GM21447 (cell line): ENCODE measurements at regions not wholly inside any gene's neighbourhood (a gene's known extent, or its start where the extent isn't known, plus 50 kb on each side); places are given as distances from the start of the nearest gene placed in this dataset.
"Not testable (repeated sequence)": the region's sequence is repeated elsewhere in the genome, so short reads cannot be mapped to it uniquely, and the experiment has no call there.

Experiments used
- ATAC-seq: cut with Tn5 transposase; IDR thresholded peaks from one replicate; pipeline ENCODE4 v1.9.1; 2021; ENCODE audit not compliant: unreplicated experiment

GRCh38 chr11:25612806-25613205, 719.1 kb upstream of the ANO3 start:
- no peak for ATAC-seq

- no peak for ATAC-seq
These were observed 718.5 kb upstream of the ANO3 start for GRCh38 chr11:25613451-25613850.

GRCh38 chr11:25613865-25614264, 718.1 kb upstream of the ANO3 start:
- no peak for ATAC-seq

GRCh38 chr11:25615069-25615468, 716.9 kb upstream of the ANO3 start:
- ATAC-seq = no peak

GRCh38 chr11:25615841-25616240, 716.1 kb upstream of the ANO3 start:
- ATAC-seq = no peak

GRCh38 chr11:25625094-25625493, 706.8 kb upstream of the ANO3 start:
- ATAC-seq = no peak

- ATAC-seq = no peak
These were observed 703.9 kb upstream of the ANO3 start for GRCh38 chr11:25628030-25628429.

- ATAC-seq = no peak
These were observed 698.7 kb upstream of the ANO3 start for GRCh38 chr11:25633230-25633629.

- ATAC-seq = not testable (repeated sequence)
These were observed 682.7 kb upstream of the ANO3 start for GRCh38 chr11:25649220-25649619.

GRCh38 chr11:25650319-25650718, 681.6 kb upstream of the ANO3 start:
- no peak for ATAC-seq

- no peak for ATAC-seq
These were observed 676.3 kb upstream of the ANO3 start for GRCh38 chr11:25655636-25656035.

GRCh38 chr11:25658916-25659315, 673.0 kb upstream of the ANO3 start:
- ATAC-seq = no peak

GRCh38 chr11:25659706-25660105, 672.2 kb upstream of the ANO3 start:
- no peak for ATAC-seq

GRCh38 chr11:25667871-25668270, 664.1 kb upstream of the ANO3 start:
- ATAC-seq = no peak

GRCh38 chr11:25691959-25692358, 640.0 kb upstream of the ANO3 start:
- no peak for ATAC-seq

GRCh38 chr11:25702417-25702816, 629.5 kb upstream of the ANO3 start:
- no peak for ATAC-seq

- ATAC-seq = no peak
These were observed 621.0 kb upstream of the ANO3 start for GRCh38 chr11:25710975-25711374.

- ATAC-seq = no peak
These were observed 604.0 kb upstream of the ANO3 start for GRCh38 chr11:25727944-25728343.

GRCh38 chr11:25730230-25730629, 601.7 kb upstream of the ANO3 start:
- no peak for ATAC-seq

- no peak for ATAC-seq
These were observed 598.2 kb upstream of the ANO3 start for GRCh38 chr11:25733777-25734176.

GRCh38 chr11:25734591-25735211, 597.2 kb upstream of the ANO3 start:
- no peak for ATAC-seq

- no peak for ATAC-seq
These were observed 594.8 kb upstream of the ANO3 start for GRCh38 chr11:25737071-25737675.

GRCh38 chr11:25741886-25742285, 590.0 kb upstream of the ANO3 start:
- ATAC-seq = no peak
